WTC11 (cell line): ENCODE measurements at regions not wholly inside any gene's neighbourhood (a gene's known extent, or its start where the extent isn't known, plus 50 kb on each side); places are given as distances from the start of the nearest gene placed in this dataset.

Source experiments
- ATAC-seq: fragments of 200-7000 bp; cut with Tn5 transposase; 2 replicates; pipeline ENCODE4 v1.10.0; 2021; ENCODE audit warnings: mild to moderate bottlenecking, moderate library complexity
- CTCF ChIA-PET: fragments of 300-600 bp; sonication (Branson Sonifier 250); formaldehyde crosslinking; loops from one replicate; lab custom pipeline; 2021; ENCODE audit warnings: antibody characterized with exemption; lab: Charles Lee
- POLR2A ChIA-PET: fragments of 350-600 bp; sonication (Branson Sonifier 250); formaldehyde crosslinking; loops from one replicate; lab custom pipeline; 2021; ENCODE audit warnings: antibody characterized with exemption; lab: Charles Lee
- DNase-seq: peaks from one replicate; pipeline ENCODE4 v3.0.0; 2021; ENCODE audit warnings: low spot score
- H3K27ac Mint-ChIP-seq: 2 replicates; pipeline ENCODE4 v1.8.0; 2021; ENCODE audit warnings: mixed read lengths
- H3K27me3 Mint-ChIP-seq: 2 replicates; pipeline ENCODE4 v1.8.0; 2021; ENCODE audit warnings: low read depth, mild to moderate bottlenecking, moderate library complexity, mixed read lengths
- H3K36me3 Mint-ChIP-seq: 2 replicates; pipeline ENCODE4 v1.8.0; 2021; ENCODE audit warnings: mixed read lengths
- H3K4me1 Mint-ChIP-seq: 2 replicates; pipeline ENCODE4 v1.8.0; 2022; ENCODE audit warnings: mixed read lengths
- H3K4me3 Mint-ChIP-seq: 2 replicates; pipeline ENCODE4 v1.8.0; 2021; ENCODE audit warnings: mild to moderate bottlenecking, moderate library complexity, mixed read lengths
- H3K9me3 Mint-ChIP-seq: 2 replicates; pipeline ENCODE4 v1.8.0; 2021; ENCODE audit warnings: mixed read lengths
- AFF4 ChIP-seq: sonication (generic); formaldehyde crosslinking; IDR thresholded peaks from 2 replicates; pipeline ENCODE4 v1.8.1; 2023; ENCODE audit warnings: mild to moderate bottlenecking, missing genetic modification reagents, borderline replicate concordance
- ATF1 ChIP-seq: sonication (generic); formaldehyde crosslinking; IDR thresholded peaks from 2 replicates; pipeline ENCODE4 v1.8.1; 2023; ENCODE audit warnings: mild to moderate bottlenecking, moderate library complexity, missing genetic modification reagents
- ATF2 ChIP-seq: sonication (generic); formaldehyde crosslinking; IDR thresholded peaks from 2 replicates; pipeline ENCODE4 v1.8.1; 2022; ENCODE audit warnings: low read depth, missing genetic modification reagents, borderline replicate concordance
- CDX4 ChIP-seq: fragments of 250-450 bp; sonication (Bioruptor Pico); IDR thresholded peaks from 2 replicates; pipeline ENCODE4 v1.9.0; 2021; ENCODE audit warnings: moderate library complexity, mild to moderate bottlenecking, inconsistent platforms, borderline replicate concordance
- ESRRA ChIP-seq: sonication (generic); formaldehyde crosslinking; IDR thresholded peaks from 2 replicates; pipeline ENCODE4 v1.8.1; 2022; ENCODE audit warnings: mild to moderate bottlenecking, missing genetic modification reagents, borderline replicate concordance
- GABPB1 ChIP-seq: sonication (generic); formaldehyde crosslinking; IDR thresholded peaks from 2 replicates; pipeline ENCODE4 v1.8.1; 2023; ENCODE audit warnings: mild to moderate bottlenecking, missing genetic modification reagents
- HMGA2 ChIP-seq: fragments of 250-450 bp; sonication (Bioruptor Pico); IDR thresholded peaks from 2 replicates; pipeline ENCODE4 v1.4.0; 2021; ENCODE audit warnings: mild to moderate bottlenecking, moderate library complexity
- IRF1 ChIP-seq: sonication (generic); formaldehyde crosslinking; IDR thresholded peaks from 2 replicates; pipeline ENCODE4 v1.8.0; 2023; ENCODE audit warnings: missing genetic modification reagents
- SMAD4 ChIP-seq: sonication (generic); formaldehyde crosslinking; IDR thresholded peaks from 2 replicates; pipeline ENCODE4 v1.8.0; 2022; ENCODE audit warnings: mild to moderate bottlenecking, missing genetic modification reagents
- SOX15 ChIP-seq: fragments of 250-450 bp; sonication (Bioruptor Pico); IDR thresholded peaks from 2 replicates; pipeline ENCODE4 v1.9.0; 2021; ENCODE audit warnings: mild to moderate bottlenecking
- TCF7 ChIP-seq: sonication (generic); formaldehyde crosslinking; IDR thresholded peaks from 2 replicates; pipeline ENCODE4 v1.8.0; 2022; ENCODE audit warnings: mild to moderate bottlenecking, low read depth, missing genetic modification reagents, moderate library complexity
- ZNF232 ChIP-seq: sonication (generic); formaldehyde crosslinking; IDR thresholded peaks from 2 replicates; pipeline ENCODE4 v1.8.0; 2022; ENCODE audit warnings: mild to moderate bottlenecking, missing genetic modification reagents
- ZNF423 ChIP-seq: fragments of 250-450 bp; sonication (Bioruptor Pico); IDR thresholded peaks from 2 replicates; pipeline ENCODE4 v2.1.2; 2022; ENCODE audit warnings: mild to moderate bottlenecking, moderate library complexity
- ZNF512 ChIP-seq: sonication (generic); formaldehyde crosslinking; IDR thresholded peaks from 2 replicates; pipeline ENCODE4 v1.8.1; 2022; ENCODE audit warnings: missing genetic modification reagents, borderline replicate concordance
- ZSCAN18 ChIP-seq: fragments of 250-450 bp; sonication (Bioruptor Pico); IDR thresholded peaks from 2 replicates; pipeline ENCODE4 v2.1.2; 2022; ENCODE audit warnings: mild to moderate bottlenecking, moderate library complexity

GRCh38 chr17:33596899-33597298, 303.8 kb upstream of the ASIC2 start:
- H3K36me3 Mint-ChIP-seq: no peaks in the 10 kb centered on the region
- no peak overlapping the region for H3K27ac Mint-ChIP-seq
- DNase-seq (no peak), ATAC-seq (no peak)
- H3K9me3 Mint-ChIP-seq: no peaks in the 10 kb centered on the region
- POLR2A ChIA-PET: no interaction called here
- H3K27me3 Mint-ChIP-seq: peaks cover 3% of the 10 kb centered on the region; the same call in 1 of the 2 replicates
- TF ChIP-seq ZNF512 (CRISPR knock-in tag): no peak
- no peak for TF ChIP-seq GABPB1 (CRISPR knock-in tag)
- TF ChIP-seq ESRRA (CRISPR knock-in tag): no peak
- TF ChIP-seq IRF1 (CRISPR knock-in tag): no peak
- no peak for TF ChIP-seq TCF7 (CRISPR knock-in tag)
- no peak for TF ChIP-seq ZNF423 (CRISPR knock-in tag)
- TF ChIP-seq HMGA2 (CRISPR knock-in tag): no peak
- CTCF ChIA-PET: no interaction called here
- no peak overlapping the region for H3K4me3 Mint-ChIP-seq
- peaks cover 13% of the 10 kb centered on the region for H3K4me1 Mint-ChIP-seq

GRCh38 chr17:33598797-33599196, 305.7 kb upstream of the ASIC2 start:
- ChIA-PET POLR2A (no interaction called here), CTCF (no interaction called here)
- Mint-ChIP-seq H3K36me3 (no peaks in the 10 kb centered on the region), H3K27me3 (peaks cover 3% of the 10 kb centered on the region), H3K4me3 (no peak overlapping the region), H3K9me3 (no peaks in the 10 kb centered on the region), H3K4me1 (peaks cover 13% of the 10 kb centered on the region), H3K27ac (no peak overlapping the region)
- DNase-seq (no peak), ATAC-seq (no peak)
- TF ChIP-seq ATF1 (CRISPR knock-in tag) (no peak), SOX15 (no peak), ATF2 (CRISPR knock-in tag) (no peak), ZSCAN18 (no peak), CDX4 (no peak), AFF4 (no peak), ZNF232 (no peak), SMAD4 (no peak)
